ENCODE measurements at regions not wholly inside any gene's neighbourhood (a gene's known extent, or its start where the extent isn't known, plus 50 kb on each side); places are given as distances from the start of the nearest gene placed in this dataset.
"Not testable (repeated sequence)": the region's sequence is repeated elsewhere in the genome, so short reads cannot be mapped to it uniquely, and the experiment has no call there.

GRCh38 chr2:10228611-10229365, 73.9 kb upstream of the HPCAL1 start:
- no peak for DNase-seq (ENCODE audit: insufficient read length, low spot score)
- FAIRE-seq, result no peak
- TF ChIP-seq POLR2AphosphoS5 (IDR thresholded peaks at IDR 0.05; ENCODE audit: low read depth, low read length), result no peak
- TF ChIP-seq TAF1 (IDR thresholded peaks at IDR 0.05; ENCODE audit: low read depth, low read length), result no peak
- TF ChIP-seq PAX5 (IDR thresholded peaks at IDR 0.05; ENCODE audit: insufficient read depth, low read length, severe bottlenecking), result no peak

- DNase-seq (ENCODE audit: insufficient read length, low spot score) (no peak), FAIRE-seq (no peak)
- no peak for TF ChIP-seq POLR2AphosphoS5 (IDR thresholded peaks at IDR 0.05; ENCODE audit: low read depth, low read length)
- TF ChIP-seq POU2F2 (IDR thresholded peaks at IDR 0.05; ENCODE audit: low read depth, low read length), result no peak
- TF ChIP-seq TAF1 (IDR thresholded peaks at IDR 0.05; ENCODE audit: low read depth, low read length), result no peak
- no peak for TF ChIP-seq PAX5 (IDR thresholded peaks at IDR 0.05; ENCODE audit: insufficient read depth, low read length, severe bottlenecking)
- no peak for TF ChIP-seq POLR2A (IDR thresholded peaks at IDR 0.05; ENCODE audit: low read depth, low read length)
- no peak for TF ChIP-seq SPI1 (IDR thresholded peaks at IDR 0.05; ENCODE audit: low read depth, low read length)
These were observed 73.1 kb upstream of the HPCAL1 start for GRCh38 chr2:10229462-10230099.

GRCh38 chr2:10230499-10230898, 72.2 kb upstream of the HPCAL1 start:
- DNase-seq (ENCODE audit: insufficient read length, low spot score), result no peak
- no peak for FAIRE-seq
- TF ChIP-seq TAF1 (IDR thresholded peaks at IDR 0.05; ENCODE audit: low read depth, low read length) (no peak), POLR2A (IDR thresholded peaks at IDR 0.05; ENCODE audit: low read depth, low read length) (no peak), PAX5 (IDR thresholded peaks at IDR 0.05; ENCODE audit: insufficient read depth, low read length, severe bottlenecking) (no peak), POLR2AphosphoS5 (IDR thresholded peaks at IDR 0.05; ENCODE audit: low read depth, low read length) (no peak), SPI1 (IDR thresholded peaks at IDR 0.05; ENCODE audit: low read depth, low read length) (no peak), POU2F2 (IDR thresholded peaks at IDR 0.05; ENCODE audit: low read depth, low read length) (no peak)

GRCh38 chr2:10230921-10231320, 71.8 kb upstream of the HPCAL1 start:
- FAIRE-seq, result not testable (repeated sequence)

GRCh38 chr2:10231551-10232085, 71.1 kb upstream of the HPCAL1 start:
- DNase-seq (ENCODE audit: insufficient read length, low spot score), result no peak

More at GRCh38 chr2:10230921-10231320, 71.8 kb upstream of the HPCAL1 start:
- DNase-seq (ENCODE audit: insufficient read length, low spot score), result not testable (repeated sequence)

GRCh38 chr2:10232096-10232815, 70.4 kb upstream of the HPCAL1 start:
- FAIRE-seq, result no peak
- no peak for DNase-seq (ENCODE audit: insufficient read length, low spot score)
- TF ChIP-seq POLR2AphosphoS5 (IDR thresholded peaks at IDR 0.05; ENCODE audit: low read depth, low read length) (no peak), POLR2A (IDR thresholded peaks at IDR 0.05; ENCODE audit: low read depth, low read length) (no peak), POU2F2 (IDR thresholded peaks at IDR 0.05; ENCODE audit: low read depth, low read length) (no peak), TAF1 (IDR thresholded peaks at IDR 0.05; ENCODE audit: low read depth, low read length) (no peak), PAX5 (IDR thresholded peaks at IDR 0.05; ENCODE audit: insufficient read depth, low read length, severe bottlenecking) (no peak), SPI1 (IDR thresholded peaks at IDR 0.05; ENCODE audit: low read depth, low read length) (no peak)

More at GRCh38 chr2:10231551-10232085, 71.1 kb upstream of the HPCAL1 start:
- TF ChIP-seq TAF1 (IDR thresholded peaks at IDR 0.05; ENCODE audit: low read depth, low read length), result no peak
- no peak for TF ChIP-seq POU2F2 (IDR thresholded peaks at IDR 0.05; ENCODE audit: low read depth, low read length)
- no peak for TF ChIP-seq POLR2AphosphoS5 (IDR thresholded peaks at IDR 0.05; ENCODE audit: low read depth, low read length)
- no peak for TF ChIP-seq PAX5 (IDR thresholded peaks at IDR 0.05; ENCODE audit: insufficient read depth, low read length, severe bottlenecking)
- no peak for TF ChIP-seq POLR2A (IDR thresholded peaks at IDR 0.05; ENCODE audit: low read depth, low read length)
- TF ChIP-seq SPI1 (IDR thresholded peaks at IDR 0.05; ENCODE audit: low read depth, low read length), result no peak
- FAIRE-seq, result no peak

GRCh38 chr2:10233131-10234012, 69.3 kb upstream of the HPCAL1 start:
- FAIRE-seq, result peak; percentile 66

GRCh38 chr2:10234013-10234306, 68.7 kb upstream of the HPCAL1 start:
- FAIRE-seq (no peak), DNase-seq (ENCODE audit: insufficient read length, low spot score) (no peak)
- no peak for TF ChIP-seq POLR2A (IDR thresholded peaks at IDR 0.05; ENCODE audit: low read depth, low read length)
- no peak for TF ChIP-seq PAX5 (IDR thresholded peaks at IDR 0.05; ENCODE audit: insufficient read depth, low read length, severe bottlenecking)
- no peak for TF ChIP-seq SPI1 (IDR thresholded peaks at IDR 0.05; ENCODE audit: low read depth, low read length)
- no peak for TF ChIP-seq POLR2AphosphoS5 (IDR thresholded peaks at IDR 0.05; ENCODE audit: low read depth, low read length)
- no peak for TF ChIP-seq POU2F2 (IDR thresholded peaks at IDR 0.05; ENCODE audit: low read depth, low read length)
- no peak for TF ChIP-seq TAF1 (IDR thresholded peaks at IDR 0.05; ENCODE audit: low read depth, low read length)

More at GRCh38 chr2:10233131-10234012, 69.3 kb upstream of the HPCAL1 start:
- DNase-seq (ENCODE audit: insufficient read length, low spot score), result no peak
- no peak for TF ChIP-seq PAX5 (IDR thresholded peaks at IDR 0.05; ENCODE audit: insufficient read depth, low read length, severe bottlenecking)
- TF ChIP-seq POLR2AphosphoS5 (IDR thresholded peaks at IDR 0.05; ENCODE audit: low read depth, low read length), result no peak
